SH-SY5Y (cell line): ENCODE measurements at regions not wholly inside any gene's neighbourhood (a gene's known extent, or its start where the extent isn't known, plus 50 kb on each side); places are given as distances from the start of the nearest gene placed in this dataset.

Experiments used
- GATA2 ChIP-seq: IDR thresholded peaks from 2 replicates; pipeline ENCODE4 v1.6.1; 2011; ENCODE audit warnings: mild to moderate bottlenecking, low read depth, low read length
- GATA3 ChIP-seq: IDR thresholded peaks from 2 replicates; pipeline ENCODE4 v1.6.1; 2011; ENCODE audit warnings: low read depth, mild to moderate bottlenecking, low read length, moderate library complexity

DNA sequence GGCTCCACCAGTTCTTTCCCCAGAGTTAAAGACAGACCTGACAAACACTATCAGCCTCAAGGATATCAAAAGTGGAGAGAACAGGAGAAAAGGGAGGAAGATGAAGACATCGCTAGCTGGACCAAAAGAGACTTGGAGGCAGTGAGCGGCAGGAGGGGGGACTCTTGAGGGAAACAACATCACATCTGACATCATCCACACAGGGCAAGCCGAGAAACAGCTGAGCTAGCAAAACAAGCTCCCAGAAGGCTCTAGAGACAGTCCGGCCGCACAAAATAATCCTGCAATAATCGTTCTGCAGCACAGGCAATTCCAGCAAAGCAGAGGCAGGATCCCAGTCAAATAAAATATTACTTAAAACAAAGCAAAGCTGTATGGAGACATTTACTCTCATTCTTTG, 239.8 kb downstream of the EN1 start:
- TF ChIP-seq GATA2 (no peak), GATA3 (no peak)
